ENCODE measurements at regions not wholly inside any gene's neighbourhood (a gene's known extent, or its start where the extent isn't known, plus 50 kb on each side); places are given as distances from the start of the nearest gene placed in this dataset.

- DNase-seq = no peak
- Histone ChIP-seq H3K27ac (ENCODE audit: low read length) (no peak overlapping the region), H3K4me3 (ENCODE audit: low read length) (no peak overlapping the region), H3K9me3 (ENCODE audit: control insufficient read depth, low read depth, low read length) (no peaks in the 10 kb centered on the region), H3K36me3 (ENCODE audit: control insufficient read depth, insufficient read depth, low read length) (no peaks in the 10 kb centered on the region), H3K4me1 (ENCODE audit: control insufficient read depth, insufficient read depth, low read length) (no peaks in the 10 kb centered on the region), H3K27me3 (ENCODE audit: control insufficient read depth, insufficient read depth, low read length) (no peaks in the 10 kb centered on the region)
- WGBS (ENCODE audit: insufficient coverage, low lambda C conversion rate) = no CpG with 5 or more reads among the region's 4 CpGs
These were observed 180.8 kb upstream of the CST7 start for GRCh38 chr20:24768201-24768636.

GRCh38 chr20:24768713-24769601, 180.1 kb upstream of the CST7 start:
- H3K36me3 ChIP-seq (ENCODE audit: control insufficient read depth, insufficient read depth, low read length) = no peaks in the 10 kb centered on the region
- H3K27ac ChIP-seq (ENCODE audit: low read length) = no peak overlapping the region
- no peak for DNase-seq
- H3K4me1 ChIP-seq (ENCODE audit: control insufficient read depth, insufficient read depth, low read length) = no peaks in the 10 kb centered on the region
- peaks cover 2% of the 10 kb centered on the region for H3K27me3 ChIP-seq (ENCODE audit: control insufficient read depth, insufficient read depth, low read length)
- no peak overlapping the region for H3K4me3 ChIP-seq (ENCODE audit: low read length)
- WGBS (ENCODE audit: insufficient coverage, low lambda C conversion rate) = 43% methylated on average over 1 of the region's 10 CpGs
- H3K9me3 ChIP-seq (ENCODE audit: control insufficient read depth, low read depth, low read length) = no peaks in the 10 kb centered on the region

GRCh38 chr20:24769878-24770627, 179.0 kb upstream of the CST7 start:
- peaks cover 3% of the 10 kb centered on the region for H3K27me3 ChIP-seq (ENCODE audit: control insufficient read depth, insufficient read depth, low read length)
- H3K9me3 ChIP-seq (ENCODE audit: control insufficient read depth, low read depth, low read length) = no peaks in the 10 kb centered on the region
- H3K27ac ChIP-seq (ENCODE audit: low read length) = no peak overlapping the region
- H3K36me3 ChIP-seq (ENCODE audit: control insufficient read depth, insufficient read depth, low read length) = no peaks in the 10 kb centered on the region
- WGBS (ENCODE audit: insufficient coverage, low lambda C conversion rate) = no CpG with 5 or more reads among the region's 18 CpGs
- H3K4me1 ChIP-seq (ENCODE audit: control insufficient read depth, insufficient read depth, low read length) = no peaks in the 10 kb centered on the region
- no peak for DNase-seq
- H3K4me3 ChIP-seq (ENCODE audit: low read length) = no peak overlapping the region

- no peaks in the 10 kb centered on the region for H3K4me1 ChIP-seq (ENCODE audit: control insufficient read depth, insufficient read depth, low read length)
- no peak overlapping the region for H3K27ac ChIP-seq (ENCODE audit: low read length)
- no peaks in the 10 kb centered on the region for H3K9me3 ChIP-seq (ENCODE audit: control insufficient read depth, low read depth, low read length)
- WGBS (ENCODE audit: insufficient coverage, low lambda C conversion rate) = 90% methylated on average over 2 of the region's 17 CpGs
- peaks cover 3% of the 10 kb centered on the region for H3K27me3 ChIP-seq (ENCODE audit: control insufficient read depth, insufficient read depth, low read length)
- H3K4me3 ChIP-seq (ENCODE audit: low read length) = no peak overlapping the region
- H3K36me3 ChIP-seq (ENCODE audit: control insufficient read depth, insufficient read depth, low read length) = no peaks in the 10 kb centered on the region
- no peak for DNase-seq
These were observed 178.2 kb upstream of the CST7 start for GRCh38 chr20:24770628-24771541.

- DNase-seq = no peak
These were observed 177.5 kb upstream of the CST7 start for GRCh38 chr20:24771542-24772061.

GRCh38 chr20:24772667-24773066, 176.4 kb upstream of the CST7 start:
- Histone ChIP-seq H3K4me1 (ENCODE audit: control insufficient read depth, insufficient read depth, low read length) (no peaks in the 10 kb centered on the region), H3K27me3 (ENCODE audit: control insufficient read depth, insufficient read depth, low read length) (peaks cover 3% of the 10 kb centered on the region), H3K27ac (ENCODE audit: low read length) (no peak overlapping the region), H3K36me3 (ENCODE audit: control insufficient read depth, insufficient read depth, low read length) (no peaks in the 10 kb centered on the region), H3K4me3 (ENCODE audit: low read length) (no peak overlapping the region), H3K9me3 (ENCODE audit: control insufficient read depth, low read depth, low read length) (no peaks in the 10 kb centered on the region)
- DNase-seq = no peak
- WGBS (ENCODE audit: insufficient coverage, low lambda C conversion rate) = 100% methylated on average over 4 of the region's 10 CpGs

More at GRCh38 chr20:24771542-24772061, 177.5 kb upstream of the CST7 start:
- H3K9me3 ChIP-seq (ENCODE audit: control insufficient read depth, low read depth, low read length) = no peaks in the 10 kb centered on the region
- H3K36me3 ChIP-seq (ENCODE audit: control insufficient read depth, insufficient read depth, low read length) = no peaks in the 10 kb centered on the region
- H3K27me3 ChIP-seq (ENCODE audit: control insufficient read depth, insufficient read depth, low read length) = peaks cover 3% of the 10 kb centered on the region
- no peaks in the 10 kb centered on the region for H3K4me1 ChIP-seq (ENCODE audit: control insufficient read depth, insufficient read depth, low read length)
- H3K4me3 ChIP-seq (ENCODE audit: low read length) = no peak overlapping the region
- no CpG with 5 or more reads among the region's 9 CpGs for WGBS (ENCODE audit: insufficient coverage, low lambda C conversion rate)
- H3K27ac ChIP-seq (ENCODE audit: low read length) = no peak overlapping the region

- Histone ChIP-seq H3K4me1 (ENCODE audit: control insufficient read depth, insufficient read depth, low read length) (no peaks in the 10 kb centered on the region), H3K27ac (ENCODE audit: low read length) (no peak overlapping the region), H3K9me3 (ENCODE audit: control insufficient read depth, low read depth, low read length) (no peaks in the 10 kb centered on the region), H3K36me3 (ENCODE audit: control insufficient read depth, insufficient read depth, low read length) (no peaks in the 10 kb centered on the region), H3K4me3 (ENCODE audit: low read length) (no peak overlapping the region), H3K27me3 (ENCODE audit: control insufficient read depth, insufficient read depth, low read length) (peaks cover 3% of the 10 kb centered on the region)
- no CpG with 5 or more reads among the region's 5 CpGs for WGBS (ENCODE audit: insufficient coverage, low lambda C conversion rate)
- DNase-seq = no peak
These were observed 175.9 kb upstream of the CST7 start for GRCh38 chr20:24773168-24773567.

- no CpG with 5 or more reads among the region's 3 CpGs for WGBS (ENCODE audit: insufficient coverage, low lambda C conversion rate)
- no peak overlapping the region for H3K27ac ChIP-seq (ENCODE audit: low read length)
- no peaks in the 10 kb centered on the region for H3K4me1 ChIP-seq (ENCODE audit: control insufficient read depth, insufficient read depth, low read length)
- H3K4me3 ChIP-seq (ENCODE audit: low read length) = no peak overlapping the region
- H3K9me3 ChIP-seq (ENCODE audit: control insufficient read depth, low read depth, low read length) = no peaks in the 10 kb centered on the region
- peaks cover 3% of the 10 kb centered on the region for H3K27me3 ChIP-seq (ENCODE audit: control insufficient read depth, insufficient read depth, low read length)
- H3K36me3 ChIP-seq (ENCODE audit: control insufficient read depth, insufficient read depth, low read length) = no peaks in the 10 kb centered on the region
- no peak for DNase-seq
These were observed 175.3 kb upstream of the CST7 start for GRCh38 chr20:24773751-24774201.

GRCh38 chr20:24775966-24776365, 173.1 kb upstream of the CST7 start:
- H3K27ac ChIP-seq (ENCODE audit: low read length) = no peak overlapping the region
- H3K36me3 ChIP-seq (ENCODE audit: control insufficient read depth, insufficient read depth, low read length) = no peaks in the 10 kb centered on the region
- no peaks in the 10 kb centered on the region for H3K4me1 ChIP-seq (ENCODE audit: control insufficient read depth, insufficient read depth, low read length)
- no peak overlapping the region for H3K4me3 ChIP-seq (ENCODE audit: low read length)
- DNase-seq = no peak
- peaks cover 3% of the 10 kb centered on the region for H3K27me3 ChIP-seq (ENCODE audit: control insufficient read depth, insufficient read depth, low read length)
- H3K9me3 ChIP-seq (ENCODE audit: control insufficient read depth, low read depth, low read length) = no peaks in the 10 kb centered on the region
